GM18499 (cell line): ENCODE measurements at regions not wholly inside any gene's neighbourhood (a gene's known extent, or its start where the extent isn't known, plus 50 kb on each side); places are given as distances from the start of the nearest gene placed in this dataset.

ENCODE experiments used
- ATAC-seq: cut with Tn5 transposase; IDR thresholded peaks from one replicate; pipeline ENCODE4 v1.9.1; 2021; ENCODE audit warnings: moderate number of reproducible peaks; ENCODE audit not compliant: insufficient read depth, unreplicated experiment

- ATAC-seq, result no peak
Observed at GRCh38 chr12:66947119-66947518, 268.2 kb upstream of the GRIP1 start.

- no peak for ATAC-seq
Observed at GRCh38 chr12:66952668-66953067, 273.8 kb upstream of the GRIP1 start.

- ATAC-seq, result no peak
Observed at GRCh38 chr12:66956300-66956699, 277.4 kb upstream of the GRIP1 start.

DNA sequence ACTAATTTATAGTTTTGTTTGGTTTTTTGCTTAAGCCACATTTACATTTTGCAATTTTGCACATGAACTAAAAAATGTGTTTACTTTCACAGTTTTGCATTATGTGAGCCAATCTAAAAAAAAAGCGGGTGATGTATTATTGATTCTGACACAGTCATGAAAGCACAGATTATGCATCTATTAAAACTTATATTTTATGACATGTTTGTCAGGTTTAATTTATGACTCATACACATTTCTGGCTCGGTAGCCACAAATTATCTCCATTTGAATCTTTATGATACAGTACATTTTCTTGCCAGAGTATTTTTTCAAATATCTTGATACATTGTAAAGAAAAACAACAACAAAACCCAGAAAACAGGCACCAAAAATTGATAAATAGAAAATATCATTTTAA, 280.4 kb upstream of the GRIP1 start:
- ATAC-seq, result no peak

DNA sequence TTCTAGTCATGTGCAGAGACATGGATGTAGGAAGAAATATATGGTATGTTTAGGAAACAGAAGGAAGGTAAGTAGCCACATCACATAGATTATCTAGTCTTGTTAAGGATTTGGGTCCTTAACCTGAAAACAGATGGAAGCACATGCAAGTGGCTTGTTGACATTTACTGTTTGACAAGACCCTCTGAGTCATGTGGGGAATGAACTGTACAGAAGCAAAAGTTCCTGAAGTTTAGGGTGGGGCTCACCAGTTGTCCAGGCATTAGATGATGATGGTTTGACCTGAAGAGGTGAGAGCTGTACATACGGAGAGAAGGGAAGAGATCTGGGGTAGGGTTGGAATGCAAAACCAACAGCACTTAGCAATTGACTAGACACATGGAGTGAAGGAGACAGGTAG, 281.1 kb upstream of the GRIP1 start:
- ATAC-seq, result no peak

- no peak for ATAC-seq
Observed at GRCh38 chr12:66960704-66961690, 282.1 kb upstream of the GRIP1 start.

GRCh38 chr12:66962290-66962689, 283.4 kb upstream of the GRIP1 start:
- no peak for ATAC-seq

- ATAC-seq, result no peak
Observed at GRCh38 chr12:66963901-66964300, 285.0 kb upstream of the GRIP1 start.

GRCh38 chr12:66964629-66965028, 285.8 kb upstream of the GRIP1 start:
- no peak for ATAC-seq

DNA sequence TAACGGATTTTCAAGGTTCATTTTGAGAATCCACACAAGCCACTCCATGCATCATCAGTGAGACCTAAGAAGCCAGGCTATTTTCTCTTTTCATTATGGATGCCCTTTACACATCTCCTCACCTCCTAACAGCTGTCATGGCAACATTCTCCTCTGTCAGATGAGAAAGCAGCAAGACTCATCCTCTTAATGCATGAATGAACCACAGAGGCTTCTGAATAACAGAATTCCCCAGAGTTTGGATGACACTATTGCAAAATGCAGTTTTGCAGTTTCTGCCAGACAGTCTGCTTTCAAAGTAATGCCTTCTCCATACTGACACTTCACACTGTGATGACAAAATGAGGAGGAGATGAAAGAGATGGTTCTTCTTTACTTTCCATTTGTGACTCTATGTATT, 286.7 kb upstream of the GRIP1 start:
- ATAC-seq, result no peak

GRCh38 chr12:66971816-66972215, 292.9 kb upstream of the GRIP1 start:
- no peak for ATAC-seq

DNA sequence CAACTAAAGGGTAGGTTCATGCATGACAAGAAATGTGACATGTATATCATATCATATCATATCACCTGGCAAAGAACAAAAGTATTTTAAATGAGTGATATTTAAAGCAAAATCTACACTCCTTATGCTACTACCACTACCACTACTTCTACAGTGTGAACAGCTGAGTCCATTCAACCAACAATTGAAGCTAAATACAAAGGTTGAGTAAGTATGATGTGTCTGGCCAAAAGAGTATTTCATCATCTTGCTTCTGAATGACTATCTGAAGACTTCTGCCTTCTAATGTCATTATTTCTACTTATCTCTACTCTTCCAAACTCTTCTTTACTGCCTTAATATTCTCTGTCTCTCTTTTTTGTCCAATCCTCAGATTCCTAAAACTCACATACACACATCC, 292.6 kb upstream of the CAND1 start:
- no peak for ATAC-seq

- no peak for ATAC-seq
Observed at GRCh38 chr12:66978802-66979201, 290.4 kb upstream of the CAND1 start.

GRCh38 chr12:66979251-66979650, 289.9 kb upstream of the CAND1 start:
- ATAC-seq, result no peak

GRCh38 chr12:66984077-66984476, 285.1 kb upstream of the CAND1 start:
- no peak for ATAC-seq

DNA sequence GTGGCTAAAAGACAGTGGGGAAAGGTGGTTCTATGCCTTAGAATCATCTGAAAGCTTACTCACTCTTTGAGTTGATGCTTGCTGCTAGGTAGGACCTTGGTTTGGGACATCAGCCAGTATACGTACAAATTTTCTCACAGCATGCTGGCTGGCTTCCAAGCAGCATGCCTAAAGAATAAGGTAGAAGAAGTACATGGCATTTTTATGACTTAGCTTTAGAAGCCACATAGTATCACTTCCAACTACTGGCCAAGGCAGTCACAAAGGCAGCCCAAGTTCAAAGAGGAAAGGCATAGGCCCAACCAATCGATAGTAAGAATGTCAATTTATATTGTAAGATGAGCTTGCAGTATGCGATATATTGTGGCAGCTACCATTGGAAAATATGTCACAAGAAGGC, 284.2 kb upstream of the CAND1 start:
- ATAC-seq, result no peak

- ATAC-seq, result no peak
Observed at GRCh38 chr12:66999141-66999540, 270.0 kb upstream of the CAND1 start.

GRCh38 chr12:67001251-67001650, 267.9 kb upstream of the CAND1 start:
- ATAC-seq, result no peak

DNA sequence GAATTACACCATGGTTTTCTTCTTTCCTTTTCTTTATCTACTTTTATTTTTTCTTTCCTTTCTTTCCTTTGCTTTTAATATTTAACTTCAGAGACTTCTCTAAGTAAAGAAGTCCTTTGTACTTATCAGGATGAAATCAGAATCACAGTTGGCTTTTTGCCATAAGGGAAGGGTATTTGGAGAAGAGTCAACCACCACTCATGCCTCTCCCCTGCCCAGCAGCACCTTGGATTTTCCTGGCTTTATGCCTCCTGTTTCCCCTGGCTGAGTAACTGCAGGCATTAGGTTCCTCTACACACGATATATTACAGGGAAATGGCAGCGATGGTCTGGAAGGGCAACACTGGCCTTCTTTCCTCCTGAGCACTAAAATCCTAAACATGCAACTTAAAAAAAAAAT, 266.4 kb upstream of the CAND1 start:
- no peak for ATAC-seq

DNA sequence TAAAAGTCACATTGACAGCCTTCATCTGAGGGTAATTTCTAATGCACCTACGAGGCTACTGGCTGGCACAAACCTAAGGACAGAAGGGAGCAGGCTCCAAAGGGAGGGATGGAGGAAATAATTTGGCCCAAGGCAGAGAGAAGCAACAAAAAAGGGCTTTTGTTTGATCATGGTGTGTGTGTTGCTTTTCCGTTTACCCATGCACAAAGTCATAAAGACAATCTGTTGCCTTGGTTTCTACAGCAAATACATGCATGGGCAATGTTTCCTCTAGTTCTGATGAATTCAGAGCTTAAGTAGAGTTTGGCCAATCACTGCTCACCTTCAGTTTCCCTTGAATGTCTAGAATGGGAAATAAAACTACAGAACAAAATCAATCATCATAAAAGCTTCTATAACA, 262.5 kb upstream of the CAND1 start:
- ATAC-seq, result no peak

- ATAC-seq, result no peak
Observed at GRCh38 chr12:67014642-67015041, 254.5 kb upstream of the CAND1 start.

DNA sequence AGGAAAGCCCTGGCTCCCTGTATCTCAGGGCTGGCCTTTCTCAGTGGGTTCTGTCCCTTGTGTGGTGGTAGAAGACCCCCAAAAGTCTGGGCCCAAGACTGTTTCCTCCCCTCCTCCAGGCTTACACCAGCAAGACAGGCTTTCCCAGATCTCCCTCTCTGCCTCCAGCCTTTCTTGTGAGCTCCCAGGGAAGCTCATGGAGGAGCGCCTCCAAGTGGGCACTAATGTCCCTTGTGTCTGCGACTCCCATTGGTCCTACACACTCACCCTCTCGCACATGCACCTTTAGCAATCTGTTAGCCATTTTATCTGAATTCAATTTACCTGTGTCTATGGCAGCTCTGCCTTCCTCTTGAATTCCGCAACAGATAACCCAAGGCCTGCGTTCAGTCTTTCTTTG, 251.1 kb upstream of the CAND1 start:
- no peak for ATAC-seq
